A673 (cell line): ENCODE measurements at regions not wholly inside any gene's neighbourhood (a gene's known extent, or its start where the extent isn't known, plus 50 kb on each side); places are given as distances from the start of the nearest gene placed in this dataset.

Experiments
- EZH2 ChIP-seq: fragments of 200-600 bp; sonication (generic); IDR thresholded peaks from 2 replicates; pipeline ENCODE4 v1.6.1; 2017; ENCODE audit warnings: borderline replicate concordance, low read depth, mild to moderate bottlenecking, mixed read lengths, antibody characterized with exemption, low read length; ENCODE audit not compliant: poor library complexity, severe bottlenecking
- TF ChIP-seq, protein P1 (sequence below): fragments of 300-800, 200-600 bp; sonication (generic); conservative IDR thresholded peaks from 2 replicates; pipeline ENCODE4 v1.5.1; 2017; ENCODE audit warnings: low read depth, mild to moderate bottlenecking, antibody characterized with exemption, low read length, moderate library complexity, mixed read lengths

DNA sequence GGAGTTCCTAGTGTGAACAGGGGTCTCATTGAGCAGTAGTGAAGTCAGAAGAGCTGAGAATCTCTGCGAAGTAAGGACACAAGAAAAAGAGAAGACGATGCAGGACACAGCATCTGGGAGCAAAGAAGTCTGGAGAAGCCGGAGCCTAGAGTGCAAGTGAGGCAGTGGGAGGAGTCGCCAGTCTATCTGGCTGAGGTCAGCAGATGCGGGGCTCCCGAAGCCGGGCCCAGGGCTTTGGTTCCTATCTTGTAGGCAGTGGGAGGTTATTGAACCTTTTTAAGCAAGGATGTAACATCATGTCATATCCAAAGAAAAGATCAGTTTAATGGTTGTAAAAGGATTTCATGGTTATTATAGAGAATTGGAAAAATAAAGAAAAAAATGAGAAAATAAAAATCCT is 90.8 kb upstream of the KCTD1 start:
- TF ChIP-seq, protein P1, sequence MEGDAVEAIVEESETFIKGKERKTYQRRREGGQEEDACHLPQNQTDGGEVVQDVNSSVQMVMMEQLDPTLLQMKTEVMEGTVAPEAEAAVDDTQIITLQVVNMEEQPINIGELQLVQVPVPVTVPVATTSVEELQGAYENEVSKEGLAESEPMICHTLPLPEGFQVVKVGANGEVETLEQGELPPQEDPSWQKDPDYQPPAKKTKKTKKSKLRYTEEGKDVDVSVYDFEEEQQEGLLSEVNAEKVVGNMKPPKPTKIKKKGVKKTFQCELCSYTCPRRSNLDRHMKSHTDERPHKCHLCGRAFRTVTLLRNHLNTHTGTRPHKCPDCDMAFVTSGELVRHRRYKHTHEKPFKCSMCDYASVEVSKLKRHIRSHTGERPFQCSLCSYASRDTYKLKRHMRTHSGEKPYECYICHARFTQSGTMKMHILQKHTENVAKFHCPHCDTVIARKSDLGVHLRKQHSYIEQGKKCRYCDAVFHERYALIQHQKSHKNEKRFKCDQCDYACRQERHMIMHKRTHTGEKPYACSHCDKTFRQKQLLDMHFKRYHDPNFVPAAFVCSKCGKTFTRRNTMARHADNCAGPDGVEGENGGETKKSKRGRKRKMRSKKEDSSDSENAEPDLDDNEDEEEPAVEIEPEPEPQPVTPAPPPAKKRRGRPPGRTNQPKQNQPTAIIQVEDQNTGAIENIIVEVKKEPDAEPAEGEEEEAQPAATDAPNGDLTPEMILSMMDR = no peak
- no peak for TF ChIP-seq EZH2
